GM12891 (cell line): ENCODE measurements at regions not wholly inside any gene's neighbourhood (a gene's known extent, or its start where the extent isn't known, plus 50 kb on each side); places are given as distances from the start of the nearest gene placed in this dataset.

Experiments
- PAX5 ChIP-seq: IDR thresholded peaks from 2 replicates; pipeline ENCODE4 v1.6.1; 2011; ENCODE audit warnings: low read length, moderate library complexity, mild to moderate bottlenecking; ENCODE audit not compliant: insufficient read depth, severe bottlenecking
- POLR2A ChIP-seq: IDR thresholded peaks from 2 replicates; pipeline ENCODE4 v1.6.1; 2011; ENCODE audit warnings: low read depth, low read length, control low read depth
- POLR2AphosphoS5 ChIP-seq: IDR thresholded peaks from 2 replicates; pipeline ENCODE4 v1.6.1; 2011; ENCODE audit warnings: low read depth, low read length, control low read depth
- POU2F2 ChIP-seq: IDR thresholded peaks from 2 replicates; pipeline ENCODE4 v1.6.1; 2011; ENCODE audit warnings: low read depth, mild to moderate bottlenecking, control low read depth, low read length, moderate library complexity
- SPI1 ChIP-seq: IDR thresholded peaks from 2 replicates; pipeline ENCODE4 v1.6.1; 2011; ENCODE audit warnings: low read depth, low read length, control low read depth
- TAF1 ChIP-seq: IDR thresholded peaks from 2 replicates; pipeline ENCODE4 v1.6.1; 2011; ENCODE audit warnings: low read depth, low read length, control low read depth

- TF ChIP-seq POLR2AphosphoS5 (no peak), TAF1 (no peak), POLR2A (no peak), SPI1 (no peak), PAX5 (no peak), POU2F2 (no peak)
Observed at GRCh38 chr11:113632981-113633380, 73.1 kb downstream of the TMPRSS5 start.
